T-cell (primary cell): ENCODE measurements at regions not wholly inside any gene's neighbourhood (a gene's known extent, or its start where the extent isn't known, plus 50 kb on each side); places are given as distances from the start of the nearest gene placed in this dataset.

Experiments used
- ATAC-seq, 4 experiments: fragments of 200-7000 bp in 3 of 4; fragments of 150-1000 bp in 1 of 4; cut with Tn5 transposase; replicated peaks in 1 of 4; 1 replicate in 3 of 4; 2 replicates in 1 of 4; pipeline ENCODE4 v1.10.0; 2021; ENCODE audit warnings: moderate library complexity in 3 of 4, mild to moderate bottlenecking in 2 of 4, moderate number of reproducible peaks in 1 of 4
- CTCF ChIA-PET, 2 donors: fragments of 300-600 bp; sonication (Branson Sonifier 250); formaldehyde crosslinking; loops; one replicate each; lab custom pipeline; 2022; ENCODE audit warnings: antibody characterized with exemption in 2 of 2; lab: Charles Lee
- POLR2A ChIA-PET, 2 donors: fragments of 300-600 bp; sonication (Branson Sonifier 250); formaldehyde crosslinking; loops; one replicate each; lab custom pipeline; 2022; ENCODE audit warnings: antibody characterized with exemption in 2 of 2; lab: Charles Lee
- DNase-seq, 35 experiments: peaks; one replicate each; pipeline versions ENCODE4 v3.0.0 to v3.0.0-alpha.2; 2013 to 2023
- H3K27ac ChIP-seq: one replicate; pipeline ENCODE4 v1.5.1; 2013; ENCODE audit warnings: low read length
- H3K27me3 ChIP-seq, 2 experiments: replicated peaks in 1 of 2; 1 replicate in 1 of 2; 2 replicates in 1 of 2; pipeline versions ENCODE4 v1.6.1 to v1.7.0; 2013; ENCODE audit warnings: low read length in 1 of 2, mixed read lengths in 1 of 2; ENCODE audit not compliant: control insufficient read depth in 2 of 2, insufficient read depth in 2 of 2; ENCODE audit errors: extremely low read depth in 1 of 2
- H3K36me3 ChIP-seq, 2 donors: 1 replicate in 1 of 2; 2 replicates in 1 of 2; pipeline versions ENCODE4 v1.6.1 to v1.7.0; 2013; ENCODE audit warnings: low read length in 1 of 2; ENCODE audit not compliant: control insufficient read depth in 2 of 2, insufficient read depth in 1 of 2; ENCODE audit errors: extremely low read depth in 1 of 2
- H3K4me1 ChIP-seq, 2 experiments: 1 replicate in 1 of 2; 2 replicates in 1 of 2; pipeline versions ENCODE4 v1.6.1 to v1.7.0; 2013; ENCODE audit warnings: low read length in 2 of 2, mixed read lengths in 1 of 2; ENCODE audit not compliant: insufficient read depth in 2 of 2, control insufficient read depth in 1 of 2; ENCODE audit errors: extremely low read depth in 1 of 2
- H3K4me3 ChIP-seq, 2 donors: 1 replicate in 1 of 2; 2 replicates in 1 of 2; pipeline versions ENCODE4 v1.5.1 to v1.7.0; 2013; ENCODE audit warnings: mild to moderate bottlenecking in 2 of 2, low read length in 1 of 2, moderate library complexity in 1 of 2; ENCODE audit not compliant: control insufficient read depth in 1 of 2; ENCODE audit errors: extremely low read depth in 1 of 2
- H3K9me3 ChIP-seq: 2 replicates; pipeline ENCODE4 v1.7.0; 2013
- H3K27ac Mint-ChIP-seq, 2 donors: one replicate each; pipeline ENCODE4 v1.8.0; 2020 to 2021; ENCODE audit warnings: mild to moderate bottlenecking in 2 of 2, mixed read lengths in 2 of 2
- H3K27me3 Mint-ChIP-seq, 2 donors: one replicate each; pipeline ENCODE4 v1.8.0; 2021 to 2022; ENCODE audit warnings: mixed read lengths in 2 of 2
- H3K36me3 Mint-ChIP-seq: one replicate; pipeline ENCODE4 v1.8.0; 2021; ENCODE audit warnings: mixed read lengths
- H3K4me1 Mint-ChIP-seq, 3 donors: one replicate each; pipeline ENCODE4 v1.8.0; 2020 to 2022; ENCODE audit warnings: mixed read lengths in 3 of 3, mild to moderate bottlenecking in 1 of 3
- H3K4me3 Mint-ChIP-seq, 3 donors: one replicate each; pipeline ENCODE4 v1.8.0; 2020 to 2022; ENCODE audit warnings: mild to moderate bottlenecking in 3 of 3, mixed read lengths in 3 of 3, moderate library complexity in 3 of 3
- H3K9me3 Mint-ChIP-seq, 3 donors: one replicate each; pipeline ENCODE4 v1.8.0; 2020 to 2022; ENCODE audit warnings: mixed read lengths in 3 of 3
- WGBS: methylation state at CpG from one replicate; pipeline ENCODE4 v1.1.5; 2013; ENCODE audit warnings: missing lambda C conversion rate; ENCODE audit not compliant: insufficient coverage; 5-methylcytosine and 5-hydroxymethylcytosine counted together

- Histone ChIP-seq H3K4me3 (no peak overlapping the region), H3K27ac (no peak overlapping the region), H3K36me3 (no peaks in the 10 kb centered on the region), H3K4me1 (no peaks in the 10 kb centered on the region), H3K27me3 (no peaks in the 10 kb centered on the region), H3K9me3 (no peaks in the 10 kb centered on the region)
- H3K27me3 Mint-ChIP-seq: peaks cover 0 to 3% of the 10 kb centered on the region in 2 donors
- POLR2A ChIA-PET: no interaction called here
- H3K9me3 Mint-ChIP-seq: peaks cover 0 to 6% (median 0%) of the 10 kb centered on the region in 3 donors
- CTCF ChIA-PET: interaction anchor here in 1 of 2 donors (1.0 kb wide), 1 partner anchor 9 kb away, joined by 3 read pairs; no protein-coding TSS in a partner anchor
- no peaks in the 10 kb centered on the region for H3K36me3 Mint-ChIP-seq
- H3K4me1 Mint-ChIP-seq: no peaks in the 10 kb centered on the region
- DNase-seq: no peak
- no peak overlapping the region for H3K27ac Mint-ChIP-seq
- WGBS: no CpG with 5 or more reads among the region's 5 CpGs
- no peak for ATAC-seq
- H3K4me3 Mint-ChIP-seq: no peak overlapping the region
Measured at GRCh38 chr5:109524026-109524425, 114.3 kb upstream of the PJA2 start.

DNA sequence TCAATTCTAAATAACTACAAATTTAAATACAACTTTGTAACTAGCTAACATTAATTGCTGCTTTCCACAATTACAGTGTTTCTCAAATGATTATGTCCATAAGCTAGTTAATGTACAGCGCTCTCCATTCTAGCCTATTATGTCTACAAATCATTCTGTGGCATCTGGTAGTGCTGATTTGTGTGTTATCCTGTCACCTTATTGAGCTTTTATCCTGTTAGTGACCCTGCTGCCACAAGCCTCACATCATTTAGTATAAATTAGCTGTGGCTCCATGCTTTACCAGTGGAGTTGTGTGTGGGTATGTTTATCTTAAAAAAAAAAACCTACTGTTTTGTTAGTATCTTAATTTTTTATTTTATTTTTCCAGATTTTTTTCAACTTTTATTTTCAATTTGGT is 112.6 kb upstream of the PJA2 start:
- H3K4me1 Mint-ChIP-seq: no peaks in the 10 kb centered on the region
- no peak overlapping the region for H3K27ac Mint-ChIP-seq
- Histone ChIP-seq H3K36me3 (no peaks in the 10 kb centered on the region), H3K4me1 (no peaks in the 10 kb centered on the region), H3K4me3 (no peak overlapping the region), H3K27ac (no peak overlapping the region), H3K9me3 (no peaks in the 10 kb centered on the region), H3K27me3 (no peaks in the 10 kb centered on the region)
- H3K9me3 Mint-ChIP-seq: peaks cover 0 to 6% (median 0%) of the 10 kb centered on the region in 3 donors
- no peaks in the 10 kb centered on the region for H3K36me3 Mint-ChIP-seq
- DNase-seq (no peak), ATAC-seq (no peak)
- H3K27me3 Mint-ChIP-seq: peaks cover 0 to 3% of the 10 kb centered on the region in 2 donors
- no peak overlapping the region for H3K4me3 Mint-ChIP-seq
- WGBS: no CpG with 5 or more reads among the region's 1 CpG
- CTCF ChIA-PET: no interaction called here
- POLR2A ChIA-PET: no interaction called here

GRCh38 chr5:109519416-109519815 is 109.6 kb upstream of the PJA2 start:
- Histone ChIP-seq H3K27ac (no peak overlapping the region), H3K9me3 (no peaks in the 10 kb centered on the region), H3K4me1 (no peaks in the 10 kb centered on the region), H3K4me3 (no peak overlapping the region), H3K27me3 (no peaks in the 10 kb centered on the region), H3K36me3 (no peaks in the 10 kb centered on the region)
- no CpG with 5 or more reads among the region's 3 CpGs for WGBS
- POLR2A ChIA-PET: no interaction called here
- Mint-ChIP-seq H3K36me3 (no peaks in the 10 kb centered on the region), H3K27ac (no peak overlapping the region), H3K27me3 (peaks cover 0 to 3% of the 10 kb centered on the region in 2 donors), H3K4me1 (no peaks in the 10 kb centered on the region), H3K9me3 (peaks cover 0 to 6% (median 0%) of the 10 kb centered on the region in 3 donors), H3K4me3 (no peak overlapping the region)
- CTCF ChIA-PET: interaction anchor here in 1 of 2 donors (1.1 kb wide), 1 partner anchor 73 kb away, joined by 3 read pairs; no protein-coding TSS in a partner anchor
- no peak for DNase-seq
- ATAC-seq: no peak

GRCh38 chr5:109516390-109516789 is 106.6 kb upstream of the PJA2 start:
- Histone ChIP-seq H3K27me3 (no peaks in the 10 kb centered on the region), H3K36me3 (no peaks in the 10 kb centered on the region), H3K4me3 (no peak overlapping the region), H3K9me3 (no peaks in the 10 kb centered on the region), H3K4me1 (no peaks in the 10 kb centered on the region), H3K27ac (no peak overlapping the region)
- no peaks in the 10 kb centered on the region for H3K27me3 Mint-ChIP-seq
- no peak overlapping the region for H3K27ac Mint-ChIP-seq
- H3K4me1 Mint-ChIP-seq: no peaks in the 10 kb centered on the region
- peaks cover 0 to 6% (median 0%) of the 10 kb centered on the region in 3 donors for H3K9me3 Mint-ChIP-seq
- H3K4me3 Mint-ChIP-seq: no peak overlapping the region
- ATAC-seq (no peak), DNase-seq (no peak)
- ChIA-PET CTCF (no interaction called here), POLR2A (no interaction called here)
- 83% methylated on average over 1 of the region's 2 CpGs for WGBS
- no peaks in the 10 kb centered on the region for H3K36me3 Mint-ChIP-seq

GRCh38 chr5:109511980-109512734 is 102.4 kb upstream of the PJA2 start:
- WGBS: 30% methylated on average over 4 of the region's 8 CpGs
- no peak for ATAC-seq
- H3K9me3 Mint-ChIP-seq: no peaks in the 10 kb centered on the region
- no peak overlapping the region for H3K4me3 ChIP-seq
- no peak overlapping the region for H3K27ac Mint-ChIP-seq
- ChIA-PET POLR2A (no interaction called here), CTCF (no interaction called here)
- H3K4me1 Mint-ChIP-seq: no peaks in the 10 kb centered on the region
- H3K4me1 ChIP-seq: no peaks in the 10 kb centered on the region
- H3K36me3 ChIP-seq: no peaks in the 10 kb centered on the region
- no peak overlapping the region for H3K27ac ChIP-seq
- peaks cover 0 to 2% of the 10 kb centered on the region in 2 donors for H3K27me3 Mint-ChIP-seq
- DNase-seq: no peak
- H3K36me3 Mint-ChIP-seq: no peaks in the 10 kb centered on the region
- no peaks in the 10 kb centered on the region for H3K9me3 ChIP-seq
- no peak overlapping the region for H3K4me3 Mint-ChIP-seq
- H3K27me3 ChIP-seq: peaks cover 0 to 3% of the 10 kb centered on the region in 2 experiments

- Histone ChIP-seq H3K9me3 (no peaks in the 10 kb centered on the region), H3K27ac (no peak overlapping the region), H3K27me3 (peaks cover 0 to 3% of the 10 kb centered on the region in 2 experiments), H3K36me3 (no peaks in the 10 kb centered on the region), H3K4me3 (no peak overlapping the region), H3K4me1 (no peaks in the 10 kb centered on the region)
- Mint-ChIP-seq H3K4me3 (no peak overlapping the region), H3K36me3 (no peaks in the 10 kb centered on the region), H3K27me3 (peaks cover 0 to 2% of the 10 kb centered on the region in 2 donors), H3K4me1 (no peaks in the 10 kb centered on the region), H3K27ac (no peak overlapping the region), H3K9me3 (no peaks in the 10 kb centered on the region)
- ChIA-PET CTCF (interaction anchor here (0.5 to 0.6 kb wide), 2 partner anchors 65 to 337 kb away, joined by 3 to 5 read pairs; no protein-coding TSS in a partner anchor), POLR2A (no interaction called here)
- WGBS: no CpG with 5 or more reads among the region's 1 CpG
- DNase-seq (no peak), ATAC-seq (no peak)
Measured at GRCh38 chr5:109506556-109506955, 96.8 kb upstream of the PJA2 start.
